ENCODE measurements at regions not wholly inside any gene's neighbourhood (a gene's known extent, or its start where the extent isn't known, plus 50 kb on each side); places are given as distances from the start of the nearest gene placed in this dataset.
"Not testable (repeated sequence)": the region's sequence is repeated elsewhere in the genome, so short reads cannot be mapped to it uniquely, and the experiment has no call there.

- DNase-seq (ENCODE audit: low read depth, low spot score), result no peak
- Histone ChIP-seq H3K27me3 (ENCODE audit: control insufficient read depth, insufficient read depth, low read length) (no peaks in the 10 kb centered on the region), H3K9me3 (ENCODE audit: control insufficient read depth, insufficient read depth, low read length) (peaks cover 5% of the 10 kb centered on the region; the same call in 1 of the 2 replicates), H3K27ac (ENCODE audit: low read depth, low read length) (no peak overlapping the region), H3K4me3 (ENCODE audit: low read depth, low read length) (no peak overlapping the region)
- no peak for TF ChIP-seq CTCF (IDR thresholded peaks at IDR 0.05; ENCODE audit: low read depth, low read length)
- ChIA-PET POLR2A (no interaction called here), CTCF (no interaction called here)
Observed at GRCh38 chr1:163985700-163986099, 573.3 kb upstream of the PBX1 start.

GRCh38 chr1:163999131-163999530 is 559.9 kb upstream of the PBX1 start:
- DNase-seq (ENCODE audit: low read depth, low spot score), result no peak
- POLR2A ChIA-PET, result no interaction called here

GRCh38 chr1:164006186-164006585 is 552.8 kb upstream of the PBX1 start:
- H3K27ac ChIP-seq (ENCODE audit: low read depth, low read length); H3K4me3 ChIP-seq (ENCODE audit: low read depth, low read length); CTCF ChIA-PET; H3K9me3 ChIP-seq (ENCODE audit: control insufficient read depth, insufficient read depth, low read length); DNase-seq (ENCODE audit: low read depth, low spot score); H3K27me3 ChIP-seq (ENCODE audit: control insufficient read depth, insufficient read depth, low read length); POLR2A ChIA-PET: not testable (repeated sequence)

More at GRCh38 chr1:163999131-163999530, 559.9 kb upstream of the PBX1 start:
- no peaks in the 10 kb centered on the region for H3K9me3 ChIP-seq (ENCODE audit: control insufficient read depth, insufficient read depth, low read length)
- CTCF ChIA-PET, result interaction anchor here (0.6 to 0.7 kb wide), 2 partner anchors 14 to 20 kb away, joined by 3 read pairs; no protein-coding TSS in a partner anchor
- no peak for TF ChIP-seq CTCF (IDR thresholded peaks at IDR 0.05; ENCODE audit: low read depth, low read length)
- H3K4me3 ChIP-seq (ENCODE audit: low read depth, low read length), result no peak overlapping the region
- H3K27ac ChIP-seq (ENCODE audit: low read depth, low read length), result no peak overlapping the region
- no peaks in the 10 kb centered on the region for H3K27me3 ChIP-seq (ENCODE audit: control insufficient read depth, insufficient read depth, low read length)

GRCh38 chr1:164006621-164007020 is 552.4 kb upstream of the PBX1 start:
- Histone ChIP-seq H3K9me3 (ENCODE audit: control insufficient read depth, insufficient read depth, low read length) (no peaks in the 10 kb centered on the region), H3K27me3 (ENCODE audit: control insufficient read depth, insufficient read depth, low read length) (no peaks in the 10 kb centered on the region), H3K4me3 (ENCODE audit: low read depth, low read length) (no peak overlapping the region), H3K27ac (ENCODE audit: low read depth, low read length) (no peak overlapping the region)
- no peak for DNase-seq (ENCODE audit: low read depth, low spot score)
- POLR2A ChIA-PET, result no interaction called here
- CTCF ChIA-PET, result no interaction called here
- no peak for TF ChIP-seq CTCF (IDR thresholded peaks at IDR 0.05; ENCODE audit: low read depth, low read length)

GRCh38 chr1:164017239-164017638 is 541.7 kb upstream of the PBX1 start:
- Histone ChIP-seq H3K9me3 (ENCODE audit: control insufficient read depth, insufficient read depth, low read length) (no peaks in the 10 kb centered on the region; the same call in 1 of the 2 replicates), H3K27ac (ENCODE audit: low read depth, low read length) (no peak overlapping the region), H3K4me3 (ENCODE audit: low read depth, low read length) (no peak overlapping the region), H3K27me3 (ENCODE audit: control insufficient read depth, insufficient read depth, low read length) (no peaks in the 10 kb centered on the region)
- ChIA-PET CTCF (no interaction called here), POLR2A (no interaction called here)
- DNase-seq (ENCODE audit: low read depth, low spot score), result no peak
- no peak for TF ChIP-seq CTCF (IDR thresholded peaks at IDR 0.05; ENCODE audit: low read depth, low read length)

- Histone ChIP-seq H3K9me3 (ENCODE audit: control insufficient read depth, insufficient read depth, low read length) (no peaks in the 10 kb centered on the region; the same call in 1 of the 2 replicates), H3K27ac (ENCODE audit: low read depth, low read length) (no peak overlapping the region), H3K4me3 (ENCODE audit: low read depth, low read length) (no peak overlapping the region), H3K27me3 (ENCODE audit: control insufficient read depth, insufficient read depth, low read length) (no peaks in the 10 kb centered on the region)
- TF ChIP-seq CTCF (IDR thresholded peaks at IDR 0.05; ENCODE audit: low read depth, low read length), result no peak
- ChIA-PET POLR2A (no interaction called here), CTCF (no interaction called here)
- DNase-seq (ENCODE audit: low read depth, low spot score), result no peak
Observed at GRCh38 chr1:164020391-164020790, 538.6 kb upstream of the PBX1 start.
